ENCODE measurements at regions not wholly inside any gene's neighbourhood (a gene's known extent, or its start where the extent isn't known, plus 50 kb on each side); places are given as distances from the start of the nearest gene placed in this dataset.

DNA sequence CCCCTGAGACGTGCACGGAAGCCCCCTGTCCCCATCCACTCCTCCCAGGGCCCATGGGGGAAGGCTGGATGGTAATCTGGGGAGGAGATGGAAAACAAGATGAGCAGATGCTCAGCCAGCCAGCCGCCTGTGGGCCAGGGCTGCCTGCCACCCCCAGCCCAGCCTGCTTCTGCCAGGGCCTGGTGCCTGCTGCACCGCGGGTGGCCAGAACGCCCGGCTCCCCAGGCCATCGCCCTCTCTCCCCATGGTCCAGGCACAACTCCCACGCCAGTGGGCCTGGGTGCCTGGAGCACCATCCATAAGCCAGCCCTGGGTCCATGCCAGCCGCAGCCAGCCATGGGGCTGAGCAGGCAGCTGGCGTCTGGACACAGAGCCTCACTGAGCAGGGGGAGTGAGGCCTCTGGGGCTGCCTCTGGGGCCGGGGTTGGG is 57.2 kb upstream of the ELN start:
- Histone ChIP-seq H3K27ac (ENCODE audit: low read length) (no peak overlapping the region), H3K79me2 (ENCODE audit: low read length) (no peaks in the 10 kb centered on the region), H4K20me1 (ENCODE audit: insufficient read depth, low read length) (no peaks in the 10 kb centered on the region), H3K4me2 (ENCODE audit: low read depth, low read length) (peak overlapping the region; percentile 85; the same call in 1 of the 2 replicates), H3K4me3 (ENCODE audit: low read length) (no peak overlapping the region), H3K36me3 (replicated peaks; ENCODE audit: insufficient read depth, low read length) (no peaks in the 10 kb centered on the region), H3K27me3 (replicated peaks; ENCODE audit: insufficient read depth, low read length) (no peaks in the 10 kb centered on the region), H2AFZ (ENCODE audit: low read length) (0 out of 2 replicates have a peak overlapping the region, but pooled peaks have one; percentile 63), H3K9ac (ENCODE audit: low read length) (no peak overlapping the region), H3K4me1 (ENCODE audit: low read length) (peaks cover 10% of the 10 kb centered on the region), H3F3A (ENCODE audit: insufficient read depth, low read length) (no peaks in the 10 kb centered on the region), H3K9me2 (replicated peaks; ENCODE audit: insufficient read depth, low read length) (no peaks in the 10 kb centered on the region), H3K9me3 (replicated peaks; ENCODE audit: insufficient read depth, low read length) (no peaks in the 10 kb centered on the region)
- no peak for DNase-seq
- TF ChIP-seq, protein P1, sequence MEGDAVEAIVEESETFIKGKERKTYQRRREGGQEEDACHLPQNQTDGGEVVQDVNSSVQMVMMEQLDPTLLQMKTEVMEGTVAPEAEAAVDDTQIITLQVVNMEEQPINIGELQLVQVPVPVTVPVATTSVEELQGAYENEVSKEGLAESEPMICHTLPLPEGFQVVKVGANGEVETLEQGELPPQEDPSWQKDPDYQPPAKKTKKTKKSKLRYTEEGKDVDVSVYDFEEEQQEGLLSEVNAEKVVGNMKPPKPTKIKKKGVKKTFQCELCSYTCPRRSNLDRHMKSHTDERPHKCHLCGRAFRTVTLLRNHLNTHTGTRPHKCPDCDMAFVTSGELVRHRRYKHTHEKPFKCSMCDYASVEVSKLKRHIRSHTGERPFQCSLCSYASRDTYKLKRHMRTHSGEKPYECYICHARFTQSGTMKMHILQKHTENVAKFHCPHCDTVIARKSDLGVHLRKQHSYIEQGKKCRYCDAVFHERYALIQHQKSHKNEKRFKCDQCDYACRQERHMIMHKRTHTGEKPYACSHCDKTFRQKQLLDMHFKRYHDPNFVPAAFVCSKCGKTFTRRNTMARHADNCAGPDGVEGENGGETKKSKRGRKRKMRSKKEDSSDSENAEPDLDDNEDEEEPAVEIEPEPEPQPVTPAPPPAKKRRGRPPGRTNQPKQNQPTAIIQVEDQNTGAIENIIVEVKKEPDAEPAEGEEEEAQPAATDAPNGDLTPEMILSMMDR (IDR thresholded peaks at IDR 0.05; ENCODE audit: low read length): no peak
- TF ChIP-seq EZH2phosphoT487 (IDR thresholded peaks at IDR 0.05; ENCODE audit: low read length) (no peak), EZH2 (optimal IDR thresholded peaks at IDR 0.05; ENCODE audit: low read depth, low read length) (no peak)

DNA sequence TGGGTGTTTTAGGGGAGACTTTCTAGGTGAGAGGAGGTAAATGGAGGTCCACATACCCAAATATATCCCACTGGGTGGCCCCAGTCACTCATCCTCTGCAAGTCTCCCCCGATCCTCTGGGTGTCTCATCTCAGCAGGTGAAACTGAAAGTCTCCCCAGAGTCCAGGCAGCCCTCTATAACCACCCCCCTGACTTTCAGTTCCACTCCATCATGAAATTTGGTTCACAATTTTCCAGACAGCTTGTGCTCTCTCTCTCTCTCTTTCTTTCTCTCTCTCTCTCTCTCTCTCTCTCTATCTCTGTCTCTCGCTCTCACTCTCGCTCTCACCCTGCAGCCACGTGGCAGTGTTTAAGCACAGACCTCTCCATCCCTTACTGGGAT is 56.7 kb upstream of the ELN start:
- Histone ChIP-seq H3K79me2 (ENCODE audit: low read length) (no peaks in the 10 kb centered on the region), H3K9me2 (replicated peaks; ENCODE audit: insufficient read depth, low read length) (no peaks in the 10 kb centered on the region), H3K9ac (ENCODE audit: low read length) (no peak overlapping the region), H3K4me2 (ENCODE audit: low read depth, low read length) (peak overlapping the region; percentile 85), H3K4me3 (ENCODE audit: low read length) (peak overlapping the region; percentile 43), H3K4me1 (ENCODE audit: low read length) (peaks cover 10% of the 10 kb centered on the region), H3K27ac (ENCODE audit: low read length) (peak overlapping the region; percentile 10; the same call in 1 of the 2 replicates), H3F3A (ENCODE audit: insufficient read depth, low read length) (no peaks in the 10 kb centered on the region), H4K20me1 (ENCODE audit: insufficient read depth, low read length) (no peaks in the 10 kb centered on the region), H2AFZ (ENCODE audit: low read length) (peak overlapping the region; percentile 63), H3K9me3 (replicated peaks; ENCODE audit: insufficient read depth, low read length) (no peaks in the 10 kb centered on the region), H3K27me3 (replicated peaks; ENCODE audit: insufficient read depth, low read length) (no peaks in the 10 kb centered on the region), H3K36me3 (replicated peaks; ENCODE audit: insufficient read depth, low read length) (no peaks in the 10 kb centered on the region)
- peak; percentile 76 for DNase-seq
- TF ChIP-seq, protein P1 (IDR thresholded peaks at IDR 0.05; ENCODE audit: low read length): peak; percentile 15; the same call in 1 of the 2 replicates
- TF ChIP-seq EZH2phosphoT487 (IDR thresholded peaks at IDR 0.05; ENCODE audit: low read length): no peak

DNA sequence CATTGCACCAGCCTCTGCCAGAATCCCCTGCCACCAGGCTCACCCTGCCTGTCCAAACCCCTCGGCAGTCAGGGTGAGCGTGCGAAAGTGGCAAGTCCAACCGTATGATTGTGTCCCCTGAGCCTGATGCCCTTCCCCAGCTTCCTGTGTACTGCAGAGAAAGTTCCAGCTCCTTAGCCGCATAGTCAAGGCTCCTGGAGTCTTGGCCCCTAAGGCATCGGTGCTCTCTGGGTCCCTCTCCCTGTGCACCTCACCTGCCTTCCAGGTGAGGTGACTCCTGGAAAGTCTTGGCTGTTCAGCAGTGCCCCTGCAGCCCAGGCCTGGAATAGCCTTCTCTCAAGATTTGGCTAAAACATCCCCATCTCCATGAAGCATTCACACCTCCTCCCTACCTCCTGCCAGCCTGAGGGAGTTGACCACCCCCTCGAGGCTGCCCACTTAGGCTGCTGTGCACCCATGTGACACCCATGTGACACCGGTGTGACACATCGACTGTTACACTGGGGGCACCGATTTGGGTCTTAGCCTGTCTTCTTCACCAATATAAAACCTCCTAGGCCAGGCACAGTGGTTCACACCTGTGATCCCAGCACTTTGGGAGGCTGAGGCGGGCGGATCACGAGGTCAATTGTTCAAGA is 56.1 kb upstream of the ELN start:
- DNase-seq: no peak
- H2AFZ ChIP-seq (ENCODE audit: low read length): peak overlapping the region; percentile 63
- H3K27me3 ChIP-seq (replicated peaks; ENCODE audit: insufficient read depth, low read length): no peaks in the 10 kb centered on the region

More for the DNA sequence above, 56.1 kb upstream of the ELN start:
- TF ChIP-seq EZH2phosphoT487 (IDR thresholded peaks at IDR 0.05; ENCODE audit: low read length): no peak
- TF ChIP-seq, protein P1 (IDR thresholded peaks at IDR 0.05; ENCODE audit: low read length): peak; percentile 40
- H4K20me1 ChIP-seq (ENCODE audit: insufficient read depth, low read length): no peaks in the 10 kb centered on the region
- H3K9ac ChIP-seq (ENCODE audit: low read length): no peak overlapping the region
- no peaks in the 10 kb centered on the region for H3K79me2 ChIP-seq (ENCODE audit: low read length)
- H3K27ac ChIP-seq (ENCODE audit: low read length): peak overlapping the region; percentile 10; the same call in 1 of the 2 replicates
- peaks cover 10% of the 10 kb centered on the region for H3K4me1 ChIP-seq (ENCODE audit: low read length)
- no peaks in the 10 kb centered on the region for H3K36me3 ChIP-seq (replicated peaks; ENCODE audit: insufficient read depth, low read length)
- no peaks in the 10 kb centered on the region for H3K9me3 ChIP-seq (replicated peaks; ENCODE audit: insufficient read depth, low read length)
- no peaks in the 10 kb centered on the region for H3K9me2 ChIP-seq (replicated peaks; ENCODE audit: insufficient read depth, low read length)
- peak overlapping the region; percentile 85 for H3K4me2 ChIP-seq (ENCODE audit: low read depth, low read length)
- peak overlapping the region; percentile 43 for H3K4me3 ChIP-seq (ENCODE audit: low read length)
- H3F3A ChIP-seq (ENCODE audit: insufficient read depth, low read length): no peaks in the 10 kb centered on the region

All from MM.1S (cell line).